Large intestine (tissue), 3 donors: ENCODE measurements at regions not wholly inside any gene's neighbourhood (a gene's known extent, or its start where the extent isn't known, plus 50 kb on each side); places are given as distances from the start of the nearest gene placed in this dataset.

Source experiments
- DNase-seq, 2 donors: peaks; one replicate each; pipeline versions ENCODE4 v3.0.0 to v3.0.0-alpha.2; 2013
- H3K27ac ChIP-seq: one replicate; pipeline ENCODE4 v1.5.1; 2013; ENCODE audit warnings: low read length
- H3K27me3 ChIP-seq: 2 replicates; pipeline ENCODE4 v1.6.1; 2013; ENCODE audit warnings: low read length; ENCODE audit not compliant: control insufficient read depth, insufficient read depth
- H3K36me3 ChIP-seq: 2 replicates; pipeline ENCODE4 v1.6.1; 2013; ENCODE audit warnings: low read length; ENCODE audit not compliant: control insufficient read depth, insufficient read depth
- H3K4me1 ChIP-seq: one replicate; pipeline ENCODE4 v1.6.1; 2013; ENCODE audit warnings: low read length; ENCODE audit not compliant: control insufficient read depth, insufficient read depth
- H3K4me3 ChIP-seq: one replicate; pipeline ENCODE4 v1.5.1; 2013; ENCODE audit warnings: low read length
- H3K9me3 ChIP-seq: one replicate; pipeline ENCODE4 v1.6.1; 2013; ENCODE audit warnings: mild to moderate bottlenecking, low read depth, low read length, moderate library complexity; ENCODE audit not compliant: control insufficient read depth
- WGBS: methylation state at CpG from one replicate; pipeline ENCODE4 v1.1.5; 2013; ENCODE audit warnings: low lambda C conversion rate; ENCODE audit not compliant: insufficient coverage; 5-methylcytosine and 5-hydroxymethylcytosine counted together

DNA sequence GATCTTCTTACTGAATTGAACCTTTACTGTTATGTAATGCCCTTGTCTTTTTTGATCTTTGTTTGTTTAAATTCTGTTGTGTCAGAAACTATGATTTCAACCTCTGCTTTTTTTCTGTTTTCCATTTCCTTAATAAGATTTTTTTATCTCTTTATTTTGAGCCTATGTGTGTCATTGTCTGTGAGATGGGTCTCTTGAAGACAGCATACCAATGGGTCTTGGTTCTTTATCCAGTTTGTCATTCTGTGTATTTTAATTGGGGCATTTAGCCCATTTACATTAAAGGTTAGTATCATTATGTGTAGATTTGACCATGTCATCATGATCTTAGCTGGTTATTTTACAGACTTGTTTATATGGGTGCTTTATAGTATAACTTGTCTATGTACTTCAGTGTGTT is 1803.3 kb downstream of the SLITRK5 start:
- no peaks in the 10 kb centered on the region for H3K36me3 ChIP-seq
- H3K4me3 ChIP-seq: no peak overlapping the region
- DNase-seq: no peak
- H3K27me3 ChIP-seq: no peaks in the 10 kb centered on the region
- no peaks in the 10 kb centered on the region for H3K4me1 ChIP-seq
- H3K27ac ChIP-seq: no peak overlapping the region
- no peaks in the 10 kb centered on the region for H3K9me3 ChIP-seq

DNA sequence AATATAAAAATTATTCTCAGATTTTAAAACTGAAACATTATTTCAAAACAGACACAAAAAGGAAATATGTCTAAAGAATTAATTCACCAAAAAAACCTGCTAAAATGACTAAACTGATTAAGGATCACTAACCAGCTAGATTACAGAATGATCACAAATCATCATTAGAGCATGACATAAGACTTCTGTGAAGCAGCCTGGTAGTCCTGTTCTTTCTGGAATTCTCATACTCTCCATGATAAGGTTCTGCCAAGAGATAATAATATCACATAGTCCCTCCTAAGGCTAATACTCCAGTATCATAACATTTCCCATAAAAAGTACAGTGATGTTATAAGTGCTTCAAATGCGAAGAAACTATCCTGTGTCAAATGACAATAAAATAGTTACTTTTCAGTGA is 1814.9 kb downstream of the SLITRK5 start:
- Histone ChIP-seq H3K9me3 (no peaks in the 10 kb centered on the region), H3K36me3 (no peaks in the 10 kb centered on the region), H3K4me3 (no peak overlapping the region), H3K27ac (no peak overlapping the region), H3K27me3 (no peaks in the 10 kb centered on the region), H3K4me1 (no peaks in the 10 kb centered on the region)
- DNase-seq: no peak
- WGBS: no CpG with 5 or more reads among the region's 1 CpG

DNA sequence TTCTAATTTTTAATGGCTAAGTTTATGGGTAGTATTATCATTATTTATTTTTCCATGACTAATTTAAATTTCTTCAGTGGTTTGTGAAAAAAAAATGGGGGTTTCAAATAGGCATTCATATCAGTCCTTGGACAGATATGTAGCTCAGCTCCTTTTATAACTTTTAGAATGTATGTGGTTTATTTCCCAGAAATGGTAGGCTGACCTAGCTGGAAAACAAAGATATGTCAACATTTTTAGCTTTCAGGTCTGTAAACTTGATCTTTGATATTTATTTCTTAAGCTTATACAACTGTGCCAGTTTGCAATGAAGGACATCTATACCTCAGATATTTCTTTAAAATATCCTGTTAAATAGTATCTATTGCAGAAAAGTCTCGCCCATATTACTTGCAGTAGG is 1815.5 kb downstream of the SLITRK5 start:
- H3K4me3 ChIP-seq: no peak overlapping the region
- H3K4me1 ChIP-seq: no peaks in the 10 kb centered on the region
- H3K9me3 ChIP-seq: no peaks in the 10 kb centered on the region
- DNase-seq: no peak
- no peak overlapping the region for H3K27ac ChIP-seq
- no peaks in the 10 kb centered on the region for H3K27me3 ChIP-seq
- WGBS: no CpG with 5 or more reads among the region's 1 CpG
- H3K36me3 ChIP-seq: no peaks in the 10 kb centered on the region

DNA sequence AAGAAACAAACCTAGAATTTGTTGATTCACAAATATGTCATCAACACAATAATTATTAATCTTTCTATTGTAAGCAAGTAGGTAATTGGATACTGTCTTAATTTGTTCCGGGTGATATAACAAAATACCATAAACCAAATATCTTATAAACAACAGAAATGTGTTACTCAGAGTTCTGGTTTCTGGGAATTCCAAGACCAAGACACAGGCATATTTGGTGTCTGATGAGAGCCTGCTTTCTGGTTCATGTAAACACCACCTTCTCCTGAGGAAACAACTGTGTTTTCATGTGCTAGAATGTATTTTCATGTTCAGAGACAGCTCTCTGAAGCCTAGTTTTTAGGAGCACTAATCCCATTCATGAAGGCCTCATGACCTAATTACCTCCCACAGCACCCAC is 1819.5 kb downstream of the SLITRK5 start:
- Histone ChIP-seq H3K4me3 (no peak overlapping the region), H3K27me3 (no peaks in the 10 kb centered on the region), H3K4me1 (no peaks in the 10 kb centered on the region), H3K36me3 (no peaks in the 10 kb centered on the region), H3K27ac (no peak overlapping the region), H3K9me3 (no peaks in the 10 kb centered on the region)
- no peak for DNase-seq
- 80% methylated on average over 1 of the region's 1 CpG for WGBS

DNA sequence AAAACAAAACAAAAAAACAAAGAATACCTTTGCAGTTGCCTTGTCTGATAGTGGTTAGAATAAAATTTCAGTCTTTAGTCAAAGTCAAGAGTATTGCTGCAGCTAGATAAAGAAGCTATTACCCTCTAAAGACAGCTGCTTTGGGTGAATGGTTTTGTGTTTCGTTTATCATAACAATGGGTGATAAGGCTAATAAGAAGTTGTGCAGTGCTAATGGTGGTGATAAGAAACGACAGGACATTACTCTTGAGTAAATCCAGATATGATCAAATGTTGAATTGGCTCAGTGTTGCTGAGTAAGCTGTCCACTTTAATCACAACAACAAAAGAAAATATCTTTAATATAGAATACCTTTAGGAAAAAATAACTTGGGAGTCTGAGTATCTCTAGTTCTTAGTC is 1825.3 kb downstream of the SLITRK5 start:
- Histone ChIP-seq H3K36me3 (no peaks in the 10 kb centered on the region), H3K9me3 (no peaks in the 10 kb centered on the region), H3K27me3 (no peaks in the 10 kb centered on the region), H3K4me3 (no peak overlapping the region), H3K4me1 (no peaks in the 10 kb centered on the region), H3K27ac (no peak overlapping the region)
- no CpG with 5 or more reads among the region's 2 CpGs for WGBS
- no peak for DNase-seq

DNA sequence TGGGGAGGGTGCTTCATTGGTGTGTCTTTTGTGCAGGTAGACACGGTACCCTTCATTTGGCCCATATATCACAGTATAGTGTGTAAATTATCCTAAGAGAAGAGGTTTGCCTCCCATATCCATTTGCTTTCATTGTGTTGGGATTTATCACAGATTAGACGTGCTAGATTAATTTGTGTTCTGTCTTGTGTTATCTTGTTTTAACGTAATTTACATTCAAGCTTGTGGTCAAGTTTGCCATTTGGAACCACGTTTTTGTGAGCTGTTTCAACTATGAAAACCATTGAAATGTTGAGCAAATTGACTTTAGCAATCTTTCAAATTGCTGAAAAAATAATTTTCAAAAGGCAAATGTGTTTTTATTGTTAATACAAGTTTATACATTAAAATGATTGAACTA is 1826.5 kb downstream of the SLITRK5 start:
- no peak for DNase-seq
- WGBS: no CpG with 5 or more reads among the region's 4 CpGs
- Histone ChIP-seq H3K27ac (no peak overlapping the region), H3K36me3 (no peaks in the 10 kb centered on the region), H3K4me3 (no peak overlapping the region), H3K27me3 (no peaks in the 10 kb centered on the region), H3K4me1 (no peaks in the 10 kb centered on the region), H3K9me3 (no peaks in the 10 kb centered on the region)

DNA sequence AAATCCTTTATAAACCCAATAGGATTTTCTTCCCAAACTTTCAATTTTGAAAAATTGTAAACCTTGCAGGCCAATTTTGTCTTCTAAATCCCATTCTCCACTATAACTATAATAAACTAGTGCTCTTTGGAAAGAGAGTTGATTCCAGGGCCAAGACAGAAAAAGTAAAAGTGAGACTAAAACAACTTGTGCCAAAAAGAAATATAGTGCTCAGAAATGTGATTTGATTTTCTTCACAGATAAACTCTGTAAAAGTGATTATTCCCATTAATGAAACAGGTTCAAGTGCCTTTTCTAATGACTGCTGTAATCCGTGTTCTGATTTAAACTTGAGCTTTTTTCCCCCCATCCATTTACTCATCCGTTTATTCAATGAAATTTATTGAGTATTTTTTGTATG is 1831.1 kb downstream of the SLITRK5 start:
- H3K27ac ChIP-seq: no peak overlapping the region
- H3K36me3 ChIP-seq: no peaks in the 10 kb centered on the region
- no peaks in the 10 kb centered on the region for H3K4me1 ChIP-seq
- H3K9me3 ChIP-seq: no peaks in the 10 kb centered on the region
- WGBS: 69% methylated on average over 2 of the region's 2 CpGs
- no peak for DNase-seq
- no peak overlapping the region for H3K4me3 ChIP-seq
- no peaks in the 10 kb centered on the region for H3K27me3 ChIP-seq

DNA sequence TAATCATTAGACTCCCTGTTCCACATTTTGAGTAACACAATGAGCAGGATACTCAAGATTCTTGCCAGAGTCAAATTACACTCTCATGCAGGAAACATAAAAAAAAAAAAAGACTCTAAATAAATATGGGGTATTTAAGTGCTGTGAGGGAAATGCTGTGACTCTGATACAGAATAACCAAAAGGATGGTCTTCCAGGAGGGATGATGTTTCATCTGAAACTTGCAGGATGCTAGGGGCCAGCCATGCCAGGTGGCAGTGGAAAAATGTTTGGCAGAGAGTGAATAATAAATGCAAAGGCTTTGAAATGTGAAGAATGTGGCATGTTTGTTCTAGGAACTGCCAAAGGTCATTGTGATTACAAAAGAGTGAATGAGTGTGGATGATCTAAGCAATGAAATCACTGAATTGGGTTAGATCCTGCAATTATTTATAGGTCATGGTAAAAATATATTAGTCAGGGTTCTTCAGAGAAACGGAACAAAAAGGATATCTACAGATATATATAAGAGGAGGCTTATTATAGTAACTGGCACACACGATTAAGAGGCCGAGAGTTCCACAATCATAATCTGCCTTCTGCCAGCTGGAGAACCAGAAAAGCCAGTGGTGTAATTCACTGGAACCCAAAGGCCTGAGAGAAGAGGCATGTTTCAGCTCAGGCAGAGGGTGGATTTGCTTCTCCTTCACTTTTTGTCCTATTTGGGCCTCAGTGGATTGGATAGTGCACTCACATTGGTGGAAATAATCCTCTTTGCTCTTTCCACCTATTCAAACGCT is 1832.8 kb upstream of the MIR17HG start:
- DNase-seq: no peak
- H3K27ac ChIP-seq: no peak overlapping the region
- no peaks in the 10 kb centered on the region for H3K27me3 ChIP-seq
- no peaks in the 10 kb centered on the region for H3K9me3 ChIP-seq
- no peaks in the 10 kb centered on the region for H3K36me3 ChIP-seq
- no peak overlapping the region for H3K4me3 ChIP-seq
- 8% methylated on average over 2 of the region's 4 CpGs for WGBS
- H3K4me1 ChIP-seq: no peaks in the 10 kb centered on the region

DNA sequence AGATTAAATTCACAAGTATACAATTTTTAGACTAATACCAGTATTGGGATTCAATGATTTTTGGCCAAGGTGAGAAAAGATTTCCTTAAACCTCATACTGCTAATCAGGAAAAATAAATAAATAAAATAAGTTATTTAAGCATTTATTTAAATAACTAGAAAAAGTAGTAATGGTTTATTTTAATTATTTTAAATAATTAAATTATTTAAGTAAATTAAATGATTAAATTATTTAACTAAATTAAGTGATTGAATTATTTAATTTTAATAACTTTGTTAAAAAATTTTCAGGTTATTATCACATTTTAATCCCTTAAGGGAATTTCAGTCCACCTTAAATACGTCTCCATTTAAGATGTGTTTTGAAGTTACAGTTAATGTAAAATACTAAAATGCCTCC is 1831.5 kb upstream of the MIR17HG start:
- no peak overlapping the region for H3K27ac ChIP-seq
- no peaks in the 10 kb centered on the region for H3K27me3 ChIP-seq
- no peak overlapping the region for H3K4me3 ChIP-seq
- no peaks in the 10 kb centered on the region for H3K36me3 ChIP-seq
- H3K9me3 ChIP-seq: no peaks in the 10 kb centered on the region
- WGBS: 100% methylated on average over 1 of the region's 1 CpG
- no peaks in the 10 kb centered on the region for H3K4me1 ChIP-seq
- DNase-seq: no peak

DNA sequence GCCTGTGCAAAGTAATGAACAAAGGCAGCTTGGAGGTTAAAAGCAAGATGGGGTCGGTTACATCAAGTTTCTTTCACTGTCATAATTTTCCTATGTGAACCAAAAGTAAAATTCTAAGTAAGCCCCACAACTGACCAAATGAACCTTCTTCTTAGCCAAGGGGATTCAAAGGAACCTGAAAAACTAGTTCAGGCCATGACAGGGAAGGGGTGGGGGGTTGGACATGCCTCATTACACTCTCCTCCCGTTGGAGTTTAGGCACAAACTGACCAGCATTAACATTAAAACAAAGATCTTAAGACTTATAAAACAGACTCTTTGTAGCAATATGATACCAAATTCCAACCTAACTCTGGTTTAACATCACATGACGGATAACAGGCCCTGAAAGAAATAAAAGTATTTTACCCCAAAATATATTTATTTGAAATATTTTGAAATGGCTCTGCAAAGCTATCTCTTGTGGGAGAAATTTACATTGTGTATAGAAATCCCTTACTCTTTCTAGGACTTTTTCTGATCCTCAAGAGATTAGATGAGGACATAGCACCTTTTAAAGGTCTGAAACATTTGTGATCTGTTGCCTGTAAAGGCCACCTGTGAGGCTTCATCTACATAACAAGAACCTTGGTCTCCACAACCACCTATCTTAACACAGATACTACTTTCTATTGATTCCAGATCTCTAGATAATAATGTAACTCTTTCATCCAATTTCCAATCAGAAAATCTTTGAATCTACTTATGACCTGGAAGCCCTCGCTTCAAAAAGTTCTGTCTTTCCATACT is 1829.0 kb upstream of the MIR17HG start:
- Histone ChIP-seq H3K4me3 (no peak overlapping the region), H3K36me3 (no peaks in the 10 kb centered on the region), H3K9me3 (no peaks in the 10 kb centered on the region), H3K4me1 (no peaks in the 10 kb centered on the region), H3K27me3 (no peaks in the 10 kb centered on the region), H3K27ac (no peak overlapping the region)
- DNase-seq: no peak
- no CpG with 5 or more reads among the region's 4 CpGs for WGBS

DNA sequence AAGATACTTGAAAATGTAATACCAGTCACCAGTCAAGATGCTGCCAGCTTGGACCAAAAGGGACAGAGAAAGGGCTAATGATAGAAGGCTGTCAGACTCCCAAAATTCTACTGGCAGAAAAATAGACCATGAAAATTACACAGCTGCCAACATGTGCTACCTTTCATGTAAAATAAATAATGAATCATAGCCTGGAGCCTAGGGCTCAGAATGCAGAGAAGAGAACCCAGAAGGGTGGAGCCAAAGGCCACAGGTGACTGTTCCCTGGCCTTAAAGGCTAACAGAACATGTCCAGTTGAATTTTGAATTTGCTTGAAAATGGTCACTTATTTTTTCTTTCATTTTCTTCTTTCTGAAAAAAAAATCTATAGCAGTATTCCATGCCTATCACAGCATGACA is 1827.0 kb upstream of the MIR17HG start:
- Histone ChIP-seq H3K27ac (no peak overlapping the region), H3K4me3 (no peak overlapping the region), H3K36me3 (no peaks in the 10 kb centered on the region), H3K9me3 (no peaks in the 10 kb centered on the region), H3K27me3 (no peaks in the 10 kb centered on the region), H3K4me1 (no peaks in the 10 kb centered on the region)
- no peak for DNase-seq
